GM12878 (cell line): ENCODE measurements at regions not wholly inside any gene's neighbourhood (a gene's known extent, or its start where the extent isn't known, plus 50 kb on each side); places are given as distances from the start of the nearest gene placed in this dataset.

ENCODE experiments used
- ATAC-seq: fragments of 200-7000 bp; cut with Tn5 transposase; 3 replicates; pipeline ENCODE4 v1.9.1; 2020; ENCODE audit warnings: mild to moderate bottlenecking, moderate library complexity
- BruUV-seq: library from RNA; stranded (reverse); fragments of 400-500 nt; replicated peaks from 2 replicates; lab custom pipeline; 2021; lab: Mats Ljungman, UMichigan
- CTCF ChIA-PET: fragments of 300-600 bp; sonication (Branson Sonifier 250); formaldehyde crosslinking; extraction: SDS; loops from one replicate; lab custom pipeline; 2021; ENCODE audit warnings: inconsistent platforms; lab: Yijun Ruan, JAX
- POLR2A ChIA-PET: fragments of 350-600 bp; formaldehyde crosslinking; extraction: SDS; loops from one replicate; lab custom pipeline; 2021; ENCODE audit warnings: inconsistent platforms; lab: Charles Lee
- RAD21 ChIA-PET: fragments of 300-600 bp; sonication (Branson Sonifier 250); formaldehyde crosslinking; loops from one replicate; lab custom pipeline; 2023; ENCODE audit warnings: antibody characterized with exemption; ENCODE audit not compliant: unreplicated experiment; lab: Charles Lee
- SMC1A ChIA-PET: fragments of 300-600 bp; sonication (Branson Sonifier 250); formaldehyde crosslinking; loops from one replicate; lab custom pipeline; 2023; ENCODE audit not compliant: unreplicated experiment, uncharacterized antibody; lab: Charles Lee
- DNase-seq: peaks from one replicate; pipeline ENCODE4 v3.0.0-alpha.2; 2011; ENCODE audit warnings: low read depth, low spot score
- FAIRE-seq: peaks from 3 replicates; lab custom pipeline; 2011; peaks lifted over from hg19 to GRCh38; lab: Jason Lieb, UNC
- H2AFZ ChIP-seq: 2 replicates; pipeline ENCODE4 v1.6.0; 2011; ENCODE audit warnings: low read depth, low read length, control low read depth; ENCODE audit not compliant: control insufficient read depth
- H3K27ac ChIP-seq: 2 replicates; pipeline ENCODE4 v1.5.1; 2011; ENCODE audit warnings: control low read depth; ENCODE audit not compliant: control insufficient read depth, insufficient read depth
- H3K27me3 ChIP-seq, 2 experiments: replicated peaks in 1 of 2; 2 replicates each; pipeline versions ENCODE4 v1.6.0 to v1.6.1; 2011; ENCODE audit warnings: low read length in 1 of 2; ENCODE audit not compliant: control insufficient read depth in 2 of 2, insufficient read depth in 2 of 2
- H3K36me3 ChIP-seq, 2 experiments: 2 replicates each; pipeline ENCODE4 v1.5.1; 2011; ENCODE audit warnings: low read length in 1 of 2; ENCODE audit not compliant: control insufficient read depth in 2 of 2, insufficient read depth in 2 of 2
- H3K4me1 ChIP-seq: 2 replicates; pipeline ENCODE4 v1.6.1; 2011; ENCODE audit warnings: mild to moderate bottlenecking, low read length, moderate library complexity, mixed read lengths; ENCODE audit not compliant: control insufficient read depth, insufficient read depth
- H3K4me2 ChIP-seq: 2 replicates; pipeline ENCODE4 v1.6.0; 2011; ENCODE audit warnings: control low read depth; ENCODE audit not compliant: control insufficient read depth, insufficient read depth
- H3K4me3 ChIP-seq: fragments of 200-600 bp; sonication (generic); 2 replicates; pipeline ENCODE4 v1.5.1; 2016
- H3K79me2 ChIP-seq: 2 replicates; pipeline ENCODE4 v1.6.0; 2011; ENCODE audit warnings: low read length; ENCODE audit not compliant: control insufficient read depth, insufficient read depth
- H3K9ac ChIP-seq: 2 replicates; pipeline ENCODE4 v1.8.0; 2011; ENCODE audit warnings: low read length, control low read depth, mixed read lengths; ENCODE audit not compliant: control insufficient read depth, insufficient read depth
- H3K9me3 ChIP-seq: replicated peaks from 3 replicates; pipeline ENCODE4 v1.5.1; 2011; ENCODE audit warnings: mild to moderate bottlenecking, low read length; ENCODE audit not compliant: control insufficient read depth, insufficient read depth
- H4K20me1 ChIP-seq: 2 replicates; pipeline ENCODE4 v1.6.0; 2011; ENCODE audit not compliant: control insufficient read depth, insufficient read depth
- CBX5 ChIP-seq: sonication (generic); IDR thresholded peaks from 2 replicates; pipeline ENCODE4 v1.6.1; 2016; ENCODE audit warnings: low read depth, moderate library complexity, mild to moderate bottlenecking, inconsistent platforms
- EED ChIP-seq: sonication (generic); IDR thresholded peaks from 2 replicates; pipeline ENCODE4 v1.6.1; 2016; ENCODE audit warnings: antibody characterized with exemption, low read depth
- ELK1 ChIP-seq: IDR thresholded peaks from 2 replicates; pipeline ENCODE4 v1.6.1; 2012; ENCODE audit warnings: low read depth, low read length, improper control_type of control experiment
- HCFC1 ChIP-seq: fragments of 150-350 bp; IDR thresholded peaks from 2 replicates; pipeline ENCODE4 v1.6.1; 2014; ENCODE audit warnings: low read length
- LARP7 ChIP-seq: fragments of 450-650 bp; IDR thresholded peaks from 2 replicates; pipeline ENCODE4 v1.6.1; 2017; ENCODE audit warnings: mild to moderate bottlenecking
- NFIC ChIP-seq: IDR thresholded peaks from 2 replicates; pipeline ENCODE4 v1.6.1; 2012; ENCODE audit warnings: low read depth, mild to moderate bottlenecking, inconsistent platforms, low read length, moderate library complexity
- NR2C1 ChIP-seq: fragments of 450-650 bp; IDR thresholded peaks from 2 replicates; pipeline ENCODE4 v1.6.1; 2017; ENCODE audit warnings: antibody characterized with exemption, mild to moderate bottlenecking, moderate library complexity
- TARDBP ChIP-seq: IDR thresholded peaks from 2 replicates; pipeline ENCODE4 v1.6.1; 2016; ENCODE audit warnings: borderline replicate concordance
- TCF12 ChIP-seq: IDR thresholded peaks from 2 replicates; pipeline ENCODE4 v1.6.1; 2011; ENCODE audit warnings: low read depth, mild to moderate bottlenecking, low read length
- USF1 ChIP-seq: IDR thresholded peaks from 2 replicates; pipeline ENCODE4 v1.6.1; 2011; ENCODE audit warnings: borderline replicate concordance, low read depth, mild to moderate bottlenecking, moderate library complexity, mixed read lengths, low read length; ENCODE audit not compliant: insufficient read depth; ENCODE audit errors: extremely low read length
- WGBS: methylation state at CpG from one replicate; pipeline ENCODE4 v1.1.6; 2016; ENCODE audit warnings: low lambda C conversion rate; ENCODE audit not compliant: insufficient replicate concordance, insufficient coverage; ENCODE audit errors: missing lambda C conversion rate; 5-methylcytosine and 5-hydroxymethylcytosine counted together
- in situ Hi-C: fragments of 300-500 bp; cut with MboI; formaldehyde crosslinking; loops from 9 replicates; pipeline ENCODE4 v1.14.3; 2018; ENCODE audit warnings: mixed read lengths
- intact Hi-C: fragments of 100-400 bp; cut with micrococcal nuclease; formaldehyde crosslinking; loops from one replicate; pipeline ENCODE4 v1.14.2; 2022; ENCODE audit not compliant: unreplicated experiment
- TF ChIP-seq, protein P1 (sequence below): fragments of 450-650 bp; IDR thresholded peaks from 2 replicates; pipeline ENCODE4 v1.6.1; 2014; ENCODE audit warnings: mild to moderate bottlenecking
- TF ChIP-seq, protein P2 (sequence below): fragments of 450-650 bp; conservative IDR thresholded peaks from 2 replicates; pipeline ENCODE4 v1.6.1; 2017; ENCODE audit warnings: mild to moderate bottlenecking, moderate library complexity
- TF ChIP-seq, protein P3 (sequence below): fragments of 450-650 bp; formaldehyde crosslinking; IDR thresholded peaks from 2 replicates; pipeline ENCODE4 v1.4.0; 2020; ENCODE audit warnings: mild to moderate bottlenecking, moderate library complexity

DNA sequence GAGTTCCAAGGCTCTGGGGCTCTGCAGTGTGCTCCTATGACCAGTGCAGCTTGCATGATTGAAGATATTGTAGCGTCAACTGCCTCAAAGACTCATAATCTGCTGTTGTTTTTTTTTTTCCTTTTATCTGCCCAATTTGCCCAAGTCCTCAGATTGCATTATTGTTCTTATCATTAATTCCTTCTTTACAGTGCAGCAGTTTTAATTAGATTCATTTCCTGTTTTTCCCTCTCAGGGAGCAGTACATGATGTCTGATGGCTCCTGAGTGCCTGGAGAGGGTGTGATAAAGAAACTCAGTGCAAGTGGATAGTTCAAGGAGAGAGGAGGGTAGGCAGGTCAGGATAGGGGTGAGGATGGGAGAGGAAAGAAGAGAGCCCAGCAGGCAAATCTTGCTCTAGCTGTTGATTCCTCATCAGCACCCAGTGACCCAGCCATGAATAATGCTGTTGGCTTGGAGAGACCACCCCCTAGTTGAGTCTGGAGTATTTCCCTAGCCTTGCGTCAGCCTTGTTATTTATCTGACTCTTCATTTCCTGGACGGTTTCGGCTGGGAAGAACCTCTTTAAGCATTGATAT is 219.6 kb upstream of the SESN3 start:
- in situ Hi-C loops = no loop called here
- Histone ChIP-seq H3K9me3 (no peaks in the 10 kb centered on the region), H3K27me3 (peaks cover 0 to 2% of the 10 kb centered on the region in 2 experiments; a peak in 1 of 4 replicates), H3K4me2 (no peak overlapping the region), H2AFZ (no peak overlapping the region), H3K4me1 (no peaks in the 10 kb centered on the region), H4K20me1 (no peaks in the 10 kb centered on the region), H3K27ac (no peak overlapping the region), H3K36me3 (no peaks in the 10 kb centered on the region), H3K79me2 (no peaks in the 10 kb centered on the region), H3K4me3 (no peak overlapping the region), H3K9ac (no peak overlapping the region)
- ChIA-PET RAD21 (interaction anchor here (1.4 kb wide), 1 partner anchor 219 kb away, joined by 4 read pairs; no protein-coding TSS in a partner anchor), POLR2A (no interaction called here), SMC1A (interaction anchor here (0.9 to 1.4 kb wide), 3 partner anchors 112 to 255 kb away, joined by 3 to 5 read pairs (median 3); no protein-coding TSS in a partner anchor), CTCF (interaction anchor here (1.7 kb wide), 1 partner anchor 296 kb away, joined by 5 read pairs; no protein-coding TSS in a partner anchor)
- DNase-seq (no peak), ATAC-seq (no peak), FAIRE-seq (no peak)
- no TSS peak for BruUV-seq
- whole genome bisulfite sequencing = 52% methylated on average over 4 of the region's 4 CpGs
- intact Hi-C loops = no loop called here
- TF ChIP-seq, protein P1, sequence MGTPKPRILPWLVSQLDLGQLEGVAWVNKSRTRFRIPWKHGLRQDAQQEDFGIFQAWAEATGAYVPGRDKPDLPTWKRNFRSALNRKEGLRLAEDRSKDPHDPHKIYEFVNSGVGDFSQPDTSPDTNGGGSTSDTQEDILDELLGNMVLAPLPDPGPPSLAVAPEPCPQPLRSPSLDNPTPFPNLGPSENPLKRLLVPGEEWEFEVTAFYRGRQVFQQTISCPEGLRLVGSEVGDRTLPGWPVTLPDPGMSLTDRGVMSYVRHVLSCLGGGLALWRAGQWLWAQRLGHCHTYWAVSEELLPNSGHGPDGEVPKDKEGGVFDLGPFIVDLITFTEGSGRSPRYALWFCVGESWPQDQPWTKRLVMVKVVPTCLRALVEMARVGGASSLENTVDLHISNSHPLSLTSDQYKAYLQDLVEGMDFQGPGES = no peak
- TF ChIP-seq HCFC1 (no peak), NFIC (no peak), TARDBP (no peak), CBX5 (no peak), USF1 (no peak), TCF12 (no peak), ELK1 (no peak), EED (no peak), NR2C1 (no peak), LARP7 (no peak)
- TF ChIP-seq, protein P2, sequence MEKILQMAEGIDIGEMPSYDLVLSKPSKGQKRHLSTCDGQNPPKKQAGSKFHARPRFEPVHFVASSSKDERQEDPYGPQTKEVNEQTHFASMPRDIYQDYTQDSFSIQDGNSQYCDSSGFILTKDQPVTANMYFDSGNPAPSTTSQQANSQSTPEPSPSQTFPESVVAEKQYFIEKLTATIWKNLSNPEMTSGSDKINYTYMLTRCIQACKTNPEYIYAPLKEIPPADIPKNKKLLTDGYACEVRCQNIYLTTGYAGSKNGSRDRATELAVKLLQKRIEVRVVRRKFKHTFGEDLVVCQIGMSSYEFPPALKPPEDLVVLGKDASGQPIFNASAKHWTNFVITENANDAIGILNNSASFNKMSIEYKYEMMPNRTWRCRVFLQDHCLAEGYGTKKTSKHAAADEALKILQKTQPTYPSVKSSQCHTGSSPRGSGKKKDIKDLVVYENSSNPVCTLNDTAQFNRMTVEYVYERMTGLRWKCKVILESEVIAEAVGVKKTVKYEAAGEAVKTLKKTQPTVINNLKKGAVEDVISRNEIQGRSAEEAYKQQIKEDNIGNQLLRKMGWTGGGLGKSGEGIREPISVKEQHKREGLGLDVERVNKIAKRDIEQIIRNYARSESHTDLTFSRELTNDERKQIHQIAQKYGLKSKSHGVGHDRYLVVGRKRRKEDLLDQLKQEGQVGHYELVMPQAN = no peak
- TF ChIP-seq, protein P3, sequence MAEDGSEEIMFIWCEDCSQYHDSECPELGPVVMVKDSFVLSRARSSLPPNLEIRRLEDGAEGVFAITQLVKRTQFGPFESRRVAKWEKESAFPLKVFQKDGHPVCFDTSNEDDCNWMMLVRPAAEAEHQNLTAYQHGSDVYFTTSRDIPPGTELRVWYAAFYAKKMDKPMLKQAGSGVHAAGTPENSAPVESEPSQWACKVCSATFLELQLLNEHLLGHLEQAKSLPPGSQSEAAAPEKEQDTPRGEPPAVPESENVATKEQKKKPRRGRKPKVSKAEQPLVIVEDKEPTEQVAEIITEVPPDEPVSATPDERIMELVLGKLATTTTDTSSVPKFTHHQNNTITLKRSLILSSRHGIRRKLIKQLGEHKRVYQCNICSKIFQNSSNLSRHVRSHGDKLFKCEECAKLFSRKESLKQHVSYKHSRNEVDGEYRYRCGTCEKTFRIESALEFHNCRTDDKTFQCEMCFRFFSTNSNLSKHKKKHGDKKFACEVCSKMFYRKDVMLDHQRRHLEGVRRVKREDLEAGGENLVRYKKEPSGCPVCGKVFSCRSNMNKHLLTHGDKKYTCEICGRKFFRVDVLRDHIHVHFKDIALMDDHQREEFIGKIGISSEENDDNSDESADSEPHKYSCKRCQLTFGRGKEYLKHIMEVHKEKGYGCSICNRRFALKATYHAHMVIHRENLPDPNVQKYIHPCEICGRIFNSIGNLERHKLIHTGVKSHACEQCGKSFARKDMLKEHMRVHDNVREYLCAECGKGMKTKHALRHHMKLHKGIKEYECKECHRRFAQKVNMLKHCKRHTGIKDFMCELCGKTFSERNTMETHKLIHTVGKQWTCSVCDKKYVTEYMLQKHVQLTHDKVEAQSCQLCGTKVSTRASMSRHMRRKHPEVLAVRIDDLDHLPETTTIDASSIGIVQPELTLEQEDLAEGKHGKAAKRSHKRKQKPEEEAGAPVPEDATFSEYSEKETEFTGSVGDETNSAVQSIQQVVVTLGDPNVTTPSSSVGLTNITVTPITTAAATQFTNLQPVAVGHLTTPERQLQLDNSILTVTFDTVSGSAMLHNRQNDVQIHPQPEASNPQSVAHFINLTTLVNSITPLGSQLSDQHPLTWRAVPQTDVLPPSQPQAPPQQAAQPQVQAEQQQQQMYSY (CRISPR knock-in tag) = no peak
